Smooth muscle cell (in vitro differentiated cells): ENCODE measurements at regions not wholly inside any gene's neighbourhood (a gene's known extent, or its start where the extent isn't known, plus 50 kb on each side); places are given as distances from the start of the nearest gene placed in this dataset.

Experiments
- DNase-seq: peaks from one replicate; lab custom pipeline; 2025; ENCODE audit not compliant: unreplicated experiment; lab: John Stamatoyannopoulos, UW
- H2AFZ ChIP-seq: fragments of 200-600 bp; sonication (generic); 2 replicates; pipeline ENCODE4 v1.6.0; 2016; ENCODE audit warnings: antibody characterized with exemption, low read depth, mild to moderate bottlenecking
- H3F3A ChIP-seq: fragments of 200-600 bp; sonication (generic); 2 replicates; pipeline ENCODE4 v1.6.0; 2017; ENCODE audit warnings: antibody characterized with exemption, low read depth
- H3K27ac ChIP-seq: fragments of 200-600 bp; sonication (generic); 2 replicates; pipeline ENCODE4 v1.5.1; 2016; ENCODE audit warnings: low read depth, mild to moderate bottlenecking
- H3K27me3 ChIP-seq: fragments of 200-600 bp; sonication (generic); 2 replicates; pipeline ENCODE4 v1.6.1; 2016; ENCODE audit warnings: low read depth, mild to moderate bottlenecking
- H3K36me3 ChIP-seq: fragments of 200-600 bp; sonication (generic); 2 replicates; pipeline ENCODE4 v1.5.1; 2016; ENCODE audit warnings: low read depth
- H3K4me1 ChIP-seq: fragments of 200-600 bp; sonication (generic); 2 replicates; pipeline ENCODE4 v1.5.1; 2016; ENCODE audit warnings: low read depth
- H3K4me2 ChIP-seq: fragments of 200-600 bp; sonication (generic); 2 replicates; pipeline ENCODE4 v1.6.0; 2016; ENCODE audit warnings: mild to moderate bottlenecking
- H3K4me3 ChIP-seq: fragments of 200-600 bp; sonication (generic); 2 replicates; pipeline ENCODE4 v1.5.1; 2016; ENCODE audit warnings: mild to moderate bottlenecking
- H3K79me2 ChIP-seq: fragments of 200-600 bp; sonication (generic); 2 replicates; pipeline ENCODE4 v1.6.0; 2016; ENCODE audit warnings: low read depth, mild to moderate bottlenecking
- H3K9ac ChIP-seq: fragments of 200-600 bp; sonication (generic); 2 replicates; pipeline ENCODE4 v1.6.0; 2016; ENCODE audit warnings: low read depth
- H3K9me3 ChIP-seq: fragments of 200-600 bp; sonication (generic); replicated peaks from 2 replicates; pipeline ENCODE4 v1.5.1; 2016; ENCODE audit warnings: low read depth
- H4K20me1 ChIP-seq: fragments of 200-600 bp; sonication (generic); 2 replicates; pipeline ENCODE4 v1.6.0; 2016; ENCODE audit warnings: low read depth
- CTCF ChIP-seq: fragments of 200-600 bp; sonication (generic); IDR thresholded peaks from 2 replicates; pipeline ENCODE4 v1.5.1; 2017; ENCODE audit warnings: borderline replicate concordance, mild to moderate bottlenecking, antibody characterized with exemption; ENCODE audit not compliant: insufficient read depth, poor library complexity, severe bottlenecking
- WGBS: methylation state at CpG from one replicate; pipeline ENCODE4 v1.1.7; 2016; ENCODE audit warnings: low lambda C conversion rate; 5-methylcytosine and 5-hydroxymethylcytosine counted together

- no peaks in the 10 kb centered on the region for H3K79me2 ChIP-seq
- H3K4me2 ChIP-seq: no peak overlapping the region
- TF ChIP-seq CTCF: no peak
- no peaks in the 10 kb centered on the region for H3K36me3 ChIP-seq
- H3K27me3 ChIP-seq: no peaks in the 10 kb centered on the region
- H3K9me3 ChIP-seq: no peaks in the 10 kb centered on the region
- H3F3A ChIP-seq: no peaks in the 10 kb centered on the region
- no peak overlapping the region for H3K9ac ChIP-seq
- 83% methylated on average over 6 of the region's 6 CpGs for WGBS
- no peaks in the 10 kb centered on the region for H4K20me1 ChIP-seq
- no peak for DNase-seq
- no peak overlapping the region for H2AFZ ChIP-seq
- H3K4me3 ChIP-seq: no peak overlapping the region
- H3K4me1 ChIP-seq: no peaks in the 10 kb centered on the region
- no peak overlapping the region for H3K27ac ChIP-seq
These were observed 167.3 kb upstream of the C1GALT1 start for GRCh38 chr7:7014827-7015595.

- no peak overlapping the region for H3K4me3 ChIP-seq
- TF ChIP-seq CTCF: no peak
- H3K27me3 ChIP-seq: no peaks in the 10 kb centered on the region
- WGBS: 94% methylated on average over 4 of the region's 4 CpGs
- no peaks in the 10 kb centered on the region for H3K36me3 ChIP-seq
- H3F3A ChIP-seq: no peaks in the 10 kb centered on the region
- H3K9ac ChIP-seq: no peak overlapping the region
- H3K79me2 ChIP-seq: no peaks in the 10 kb centered on the region
- no peaks in the 10 kb centered on the region for H3K9me3 ChIP-seq
- H2AFZ ChIP-seq: no peak overlapping the region
- H3K27ac ChIP-seq: no peak overlapping the region
- no peaks in the 10 kb centered on the region for H3K4me1 ChIP-seq
- H3K4me2 ChIP-seq: no peak overlapping the region
- H4K20me1 ChIP-seq: no peaks in the 10 kb centered on the region
- no peak for DNase-seq
These were observed 164.6 kb upstream of the C1GALT1 start for GRCh38 chr7:7017707-7018280.

DNA sequence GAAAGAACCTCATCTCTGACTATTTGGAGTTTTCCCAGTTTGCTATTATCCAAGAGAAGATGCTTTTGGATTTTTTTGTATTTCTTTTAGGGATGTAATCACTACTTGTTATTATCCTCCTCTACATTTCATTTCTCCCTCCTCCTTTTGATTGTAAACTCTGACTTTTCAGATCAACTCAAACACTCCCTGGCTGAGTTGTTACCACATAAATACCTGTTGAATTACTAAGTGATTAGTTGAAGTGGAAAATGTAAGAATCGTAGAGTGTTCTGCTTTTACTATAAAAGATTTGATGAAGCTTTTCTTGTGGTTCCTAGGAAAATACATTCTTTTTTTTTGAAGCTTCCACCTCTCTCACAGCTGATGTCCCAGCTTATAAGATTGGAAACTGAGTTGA is 164.1 kb upstream of the C1GALT1 start:
- WGBS: 63% methylated on average over 1 of the region's 1 CpG
- no peaks in the 10 kb centered on the region for H3K9me3 ChIP-seq
- H2AFZ ChIP-seq: no peak overlapping the region
- H3K27me3 ChIP-seq: no peaks in the 10 kb centered on the region
- no peak overlapping the region for H3K27ac ChIP-seq
- H3K79me2 ChIP-seq: no peaks in the 10 kb centered on the region
- H3K9ac ChIP-seq: no peak overlapping the region
- H3F3A ChIP-seq: no peaks in the 10 kb centered on the region
- H3K4me2 ChIP-seq: no peak overlapping the region
- H3K4me3 ChIP-seq: no peak overlapping the region
- no peak for TF ChIP-seq CTCF
- no peak for DNase-seq
- no peaks in the 10 kb centered on the region for H4K20me1 ChIP-seq
- no peaks in the 10 kb centered on the region for H3K36me3 ChIP-seq
- no peaks in the 10 kb centered on the region for H3K4me1 ChIP-seq

- TF ChIP-seq CTCF: no peak
- Histone ChIP-seq H3F3A (no peaks in the 10 kb centered on the region), H3K4me3 (no peak overlapping the region), H3K4me1 (no peaks in the 10 kb centered on the region), H2AFZ (no peak overlapping the region), H3K4me2 (no peak overlapping the region), H3K79me2 (no peaks in the 10 kb centered on the region), H3K9ac (no peak overlapping the region), H3K27me3 (no peaks in the 10 kb centered on the region), H3K36me3 (no peaks in the 10 kb centered on the region), H4K20me1 (no peaks in the 10 kb centered on the region), H3K9me3 (no peaks in the 10 kb centered on the region), H3K27ac (no peak overlapping the region)
- DNase-seq: no peak
- over 99% methylated on average over 4 of the region's 4 CpGs for WGBS
These were observed 150.1 kb upstream of the C1GALT1 start for GRCh38 chr7:7032221-7032620.
